Fibroblast of mammary gland (primary cell): ENCODE measurements at regions not wholly inside any gene's neighbourhood (a gene's known extent, or its start where the extent isn't known, plus 50 kb on each side); places are given as distances from the start of the nearest gene placed in this dataset.
A peak's percentile ranks its signal among the peaks of the same experiment; 100 is the strongest.

ENCODE experiments used
- DNase-seq: peaks from one replicate; pipeline ENCODE4 v3.0.0-alpha.2; 2010; ENCODE audit warnings: low read depth
- H3K4me3 ChIP-seq: 2 replicates; pipeline ENCODE4 v1.5.1; 2011; ENCODE audit warnings: low read depth, mild to moderate bottlenecking, low read length, moderate library complexity; ENCODE audit not compliant: control insufficient read depth
- CTCF ChIP-seq: conservative IDR thresholded peaks from 2 replicates; pipeline ENCODE4 v1.5.1; 2011; ENCODE audit warnings: low read depth, low read length, inconsistent platforms; ENCODE audit not compliant: control insufficient read depth, insufficient read depth

DNA sequence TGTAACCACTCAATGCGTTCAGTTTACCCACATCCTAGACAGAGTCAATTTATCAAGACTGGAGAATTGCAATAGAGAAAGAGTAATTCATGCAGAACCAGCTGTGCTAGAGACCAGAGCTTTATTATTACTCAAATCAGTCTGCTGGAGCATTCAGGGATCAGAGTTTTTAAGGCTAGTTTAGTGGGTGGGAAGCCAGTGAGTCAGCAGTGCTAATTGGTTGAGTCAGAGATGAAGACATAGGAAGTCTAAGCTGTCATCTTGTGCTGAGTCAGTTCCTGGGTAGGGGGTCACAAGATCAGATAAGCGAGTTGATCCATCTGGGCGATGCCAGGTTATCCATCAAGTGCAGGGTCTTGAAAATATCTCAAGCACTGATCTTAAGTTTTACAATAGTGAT, 499.6 kb downstream of the MRPL39 start:
- H3K4me3 ChIP-seq: no peak overlapping the region
- peak; percentile 92 for DNase-seq
- TF ChIP-seq CTCF: no peak

DNA sequence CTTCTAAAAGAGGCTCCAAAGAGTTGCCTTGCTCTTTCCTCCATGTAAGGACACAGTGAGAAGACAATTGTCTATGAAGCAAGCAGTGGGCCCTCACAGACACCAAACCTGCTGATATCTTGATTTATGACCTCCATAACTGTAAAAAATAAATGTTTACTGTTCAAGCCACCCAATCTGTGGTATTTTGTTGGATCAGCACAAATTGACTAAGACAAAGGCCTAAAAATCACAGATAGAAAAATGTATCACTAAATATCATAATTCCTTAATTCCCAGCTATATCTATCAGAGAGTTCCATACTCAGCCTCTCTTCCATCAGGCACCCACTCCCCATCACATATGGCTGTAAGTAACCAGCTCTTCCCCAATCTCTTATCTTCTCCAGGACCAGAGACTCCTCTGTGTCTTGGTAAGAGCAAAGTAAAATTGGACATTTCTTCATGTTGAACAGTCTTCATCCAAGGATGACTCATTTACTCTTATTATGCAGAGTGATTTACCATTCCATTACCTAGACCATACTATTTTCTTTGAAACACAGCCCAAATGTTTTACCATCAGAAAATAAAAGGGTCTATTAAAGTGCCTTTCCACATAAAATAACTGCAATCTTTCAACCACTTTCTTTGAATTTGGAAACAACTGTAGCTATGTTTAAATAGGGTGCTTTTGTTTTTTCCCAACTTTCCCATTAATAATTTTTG, 503.6 kb downstream of the MRPL39 start:
- TF ChIP-seq CTCF: no peak
- DNase-seq: peak; percentile 36
- H3K4me3 ChIP-seq: no peak overlapping the region

DNA sequence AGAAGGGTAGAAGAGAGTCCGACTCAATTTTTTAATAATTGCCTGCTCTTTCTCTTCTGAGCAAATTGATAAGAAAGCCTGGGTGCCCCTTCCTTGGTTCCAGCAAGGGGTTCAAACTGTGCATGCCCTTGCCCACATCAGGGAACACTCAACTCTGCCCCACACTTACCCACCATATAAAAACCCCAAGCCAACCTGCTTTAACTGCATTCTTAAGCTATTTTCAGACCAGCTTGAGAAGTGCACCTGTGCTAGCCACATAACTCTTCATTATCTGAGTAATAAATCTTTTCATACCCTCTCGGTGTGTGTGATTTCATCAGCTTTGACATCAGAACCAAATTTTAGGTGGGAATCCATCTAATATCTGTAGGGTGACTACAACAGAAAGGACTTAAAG, 509.6 kb downstream of the MRPL39 start:
- H3K4me3 ChIP-seq: no peak overlapping the region
- TF ChIP-seq CTCF: no peak
- DNase-seq: no peak

DNA sequence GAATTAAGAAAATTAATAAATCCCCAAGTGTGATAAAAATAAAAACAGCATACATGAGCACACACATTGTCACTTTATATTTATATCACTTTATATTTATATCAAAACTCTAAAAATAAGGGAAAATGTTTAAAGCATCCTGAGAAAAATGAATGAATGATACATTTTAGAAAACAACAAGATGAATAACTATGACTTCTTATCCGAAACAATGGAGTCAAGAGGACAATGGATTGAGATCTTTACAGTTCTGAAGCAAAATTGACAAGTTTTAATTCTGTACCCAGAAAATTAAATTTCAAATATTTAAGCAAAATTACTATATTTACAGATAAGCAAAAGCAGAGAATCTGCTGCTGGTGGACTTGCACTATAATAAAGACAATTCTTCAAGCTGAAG, 512.6 kb downstream of the MRPL39 start:
- no peak overlapping the region for H3K4me3 ChIP-seq
- DNase-seq: no peak
- TF ChIP-seq CTCF: no peak

DNA sequence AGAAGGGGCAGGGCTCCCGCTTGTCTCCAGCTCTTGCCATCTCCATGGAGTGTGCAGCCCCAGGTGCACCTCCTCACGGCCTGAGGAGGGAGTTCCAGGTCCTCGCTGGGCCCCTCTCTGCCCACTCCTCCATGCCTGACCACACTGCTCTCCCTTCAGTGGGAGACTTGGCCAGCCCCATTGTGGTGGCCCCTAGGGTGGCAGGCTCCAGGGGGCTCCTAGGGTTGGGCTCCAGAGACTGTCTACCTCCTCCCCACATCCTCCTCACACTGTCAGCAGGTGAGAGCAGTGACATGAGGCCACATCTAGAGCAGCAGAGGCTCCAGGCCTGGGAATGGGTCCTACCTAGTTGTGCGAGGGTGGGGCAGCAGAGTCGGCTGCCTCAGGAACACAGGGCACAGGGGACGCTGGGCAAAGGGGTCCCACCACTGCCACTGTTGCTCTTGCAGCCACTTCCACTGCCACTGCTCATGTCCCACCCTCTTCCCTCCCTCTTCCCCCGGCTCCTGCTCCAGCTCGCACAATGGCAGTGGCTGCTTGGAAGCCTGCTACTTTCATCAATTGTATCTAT, 514.8 kb downstream of the MRPL39 start:
- DNase-seq: no peak
- H3K4me3 ChIP-seq: no peak overlapping the region
- no peak for TF ChIP-seq CTCF

- DNase-seq: no peak
- no peak for TF ChIP-seq CTCF
Observed at GRCh38 chr21:25081096-25081495, 526.2 kb downstream of the MRPL39 start.

More at GRCh38 chr21:25081096-25081495, 526.2 kb downstream of the MRPL39 start:
- no peak overlapping the region for H3K4me3 ChIP-seq
